HG02798 (cell line): ENCODE measurements at regions not wholly inside any gene's neighbourhood (a gene's known extent, or its start where the extent isn't known, plus 50 kb on each side); places are given as distances from the start of the nearest gene placed in this dataset.
A peak's percentile ranks its signal among the peaks of the same experiment; 100 is the strongest.

Experiments
- ATAC-seq: cut with Tn5 transposase; IDR thresholded peaks from one replicate; pipeline ENCODE4 v1.9.1; 2021; ENCODE audit warnings: mild to moderate bottlenecking; ENCODE audit not compliant: unreplicated experiment, poor library complexity

DNA sequence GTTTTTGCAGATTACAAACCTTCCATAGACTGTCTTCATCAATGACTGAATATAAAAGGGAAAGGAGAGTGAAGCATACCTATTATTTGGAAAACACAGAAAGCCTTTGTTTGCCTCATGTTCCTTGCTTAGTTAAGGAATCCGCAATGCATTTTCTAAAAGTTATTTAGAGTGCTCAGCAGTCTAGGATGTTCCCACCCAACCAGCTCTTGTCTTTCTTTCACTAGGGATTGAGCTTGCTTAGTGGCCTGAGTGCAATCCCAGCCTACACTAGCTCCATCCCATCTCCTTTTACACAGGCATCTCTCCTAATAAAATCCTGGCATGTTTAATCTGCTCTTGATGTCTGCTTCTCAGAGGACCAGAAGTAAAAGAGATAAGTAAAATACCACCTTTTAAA is 850.5 kb upstream of the GJE1 start:
- no peak for ATAC-seq

DNA sequence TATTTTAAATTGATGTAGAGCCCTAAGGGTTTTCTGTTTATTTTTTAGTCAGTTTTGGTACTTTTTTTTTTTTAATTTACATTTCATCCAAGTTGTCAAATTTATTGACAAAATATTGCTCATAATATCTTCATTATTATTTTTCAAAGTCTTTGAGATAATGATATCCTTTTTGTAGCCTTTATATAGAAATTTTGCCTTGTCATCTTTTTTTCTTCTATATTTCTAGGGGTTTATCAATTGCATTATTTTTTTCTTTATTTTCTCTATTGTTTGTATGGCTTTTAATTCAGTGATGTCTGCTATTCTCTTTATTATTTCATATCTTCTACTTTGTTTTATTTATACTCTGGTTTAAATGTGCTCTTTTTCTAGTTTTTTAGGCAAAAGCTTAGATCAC is 863.0 kb upstream of the GJE1 start:
- ATAC-seq: no peak

DNA sequence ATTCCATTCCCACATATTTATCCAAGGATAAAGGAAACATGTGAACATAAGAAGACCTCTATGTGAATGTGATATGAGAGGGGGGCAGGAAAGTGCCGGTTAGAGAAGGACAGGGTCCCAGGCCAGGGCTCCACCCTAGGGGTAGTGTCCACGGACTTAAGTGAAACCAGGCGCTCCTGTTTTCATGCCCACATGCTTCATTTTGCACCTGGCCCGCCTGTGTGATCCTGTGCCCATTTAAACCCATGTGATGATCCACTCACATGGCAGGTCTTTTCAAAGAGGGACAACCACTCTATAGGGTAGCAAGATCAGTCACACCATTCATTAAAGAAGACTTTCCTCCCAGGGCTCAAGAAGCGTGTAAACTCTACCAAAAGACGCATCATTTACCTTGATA is 865.3 kb upstream of the GJE1 start:
- no peak for ATAC-seq

GRCh38 chr6:141265756-141266623 is 866.7 kb upstream of the GJE1 start:
- ATAC-seq: no peak

DNA sequence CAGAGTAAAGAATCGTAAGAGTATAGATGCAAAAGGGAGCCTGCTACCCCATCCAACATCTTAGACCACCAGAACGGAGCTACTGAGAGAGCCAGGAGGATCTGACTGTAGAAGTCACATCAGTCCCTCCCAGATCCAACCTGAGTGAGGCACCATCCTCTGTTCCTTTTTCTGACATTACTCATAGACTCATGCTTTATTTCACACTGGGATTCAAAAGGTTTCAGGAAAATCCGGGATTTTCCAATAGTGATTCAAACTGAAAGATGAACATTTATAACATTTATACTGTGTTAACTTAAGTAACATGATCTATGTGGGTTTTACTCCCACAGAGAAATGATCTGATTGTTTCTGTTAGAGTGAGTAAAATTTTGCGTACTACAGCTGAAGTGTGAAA is 868.6 kb upstream of the GJE1 start:
- peak; percentile 50 for ATAC-seq

- ATAC-seq: no peak
Observed at GRCh38 chr6:141261672-141262060, 871.1 kb upstream of the GJE1 start.

DNA sequence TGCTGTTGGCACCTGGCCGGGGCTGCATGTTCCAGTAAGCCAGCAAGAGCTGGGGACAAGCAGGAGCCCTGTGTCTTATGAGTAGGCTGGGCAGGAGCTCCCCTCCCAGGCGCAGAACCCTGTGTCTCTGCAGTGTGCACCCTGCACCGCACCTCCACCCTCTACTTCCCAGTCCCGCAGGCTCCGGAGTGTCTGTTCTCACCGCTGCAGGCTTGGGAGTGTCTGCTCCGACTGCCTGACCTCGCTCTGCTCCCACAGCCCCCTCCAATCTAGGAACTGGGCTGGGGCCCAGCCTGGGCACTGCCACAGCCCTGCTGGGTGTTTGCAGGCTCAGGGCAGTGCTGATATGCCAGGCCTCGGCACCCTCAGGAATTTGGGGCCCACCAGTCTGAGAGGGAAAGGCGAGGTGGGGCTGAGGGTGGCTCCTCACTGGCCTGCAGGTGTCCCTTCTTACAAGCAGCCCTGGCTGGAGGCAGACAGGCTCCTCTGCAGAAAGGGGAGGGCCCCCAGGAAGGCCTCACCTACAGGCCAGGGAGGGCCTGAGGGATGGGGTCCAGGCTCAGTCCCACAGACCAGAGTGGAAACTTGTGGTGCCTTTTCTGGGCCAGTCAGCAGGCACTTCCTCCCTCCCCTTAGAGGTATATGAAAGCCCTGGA is 871.6 kb upstream of the GJE1 start:
- no peak for ATAC-seq

GRCh38 chr6:141260627-141261015 is 872.1 kb upstream of the GJE1 start:
- no peak for ATAC-seq

GRCh38 chr6:141259807-141260206 is 872.9 kb upstream of the GJE1 start:
- no peak for ATAC-seq

DNA sequence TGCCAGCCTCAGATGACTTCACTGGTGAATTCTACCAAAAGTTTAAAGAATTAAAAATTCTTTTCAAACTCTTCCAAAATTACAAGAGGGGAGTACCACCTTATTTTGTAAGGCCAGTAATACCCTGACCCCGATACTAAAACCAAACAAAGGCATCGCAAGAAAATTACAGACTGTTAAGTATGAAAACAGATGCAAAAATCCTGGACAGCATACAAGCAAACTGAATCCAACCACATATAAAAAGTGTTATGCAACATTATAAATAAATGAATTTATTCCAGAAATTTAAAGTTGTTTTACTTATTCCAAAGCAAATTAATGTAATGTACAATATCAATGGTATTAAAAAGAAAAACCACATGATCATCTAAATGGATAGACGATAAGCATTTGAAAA is 873.6 kb upstream of the GJE1 start:
- no peak for ATAC-seq

DNA sequence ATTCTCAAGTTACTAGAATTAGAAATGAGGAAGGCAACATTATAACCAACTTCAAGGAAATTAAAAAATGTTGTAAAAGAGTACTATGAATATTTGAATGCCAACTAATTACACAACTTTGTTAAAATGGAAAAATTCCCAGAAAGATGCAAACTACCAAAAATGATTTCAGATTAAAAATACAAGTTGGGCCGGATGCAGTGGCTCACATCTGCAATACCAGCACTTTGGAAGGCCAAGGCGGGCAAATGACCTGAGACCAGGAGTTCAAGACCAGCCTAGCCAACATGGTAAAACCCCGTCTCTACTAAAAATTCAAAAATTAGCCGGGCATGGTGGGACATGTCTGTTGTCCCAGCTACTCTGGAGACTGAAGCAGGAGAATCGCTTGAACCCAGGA is 874.2 kb upstream of the GJE1 start:
- no peak for ATAC-seq

DNA sequence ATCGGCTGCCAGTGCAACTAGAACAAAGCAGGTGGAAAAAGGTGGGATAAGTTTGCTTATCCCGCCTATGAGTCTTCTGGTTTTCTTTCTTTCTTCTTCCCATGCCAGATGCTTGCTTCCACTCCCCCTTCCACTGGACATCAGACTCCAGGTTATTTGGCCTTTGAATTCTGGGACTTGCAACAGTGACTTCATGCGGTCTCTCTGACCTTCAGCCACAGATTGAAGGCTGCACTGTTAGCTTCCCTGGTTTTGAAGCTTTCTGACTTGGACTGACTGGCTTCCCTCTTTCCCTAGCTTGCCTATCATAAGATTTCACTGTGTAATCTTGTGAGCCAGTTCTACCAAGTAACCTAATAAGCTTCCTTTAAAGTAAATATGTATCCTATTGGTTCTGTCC is 878.4 kb upstream of the GJE1 start:
- ATAC-seq: no peak

GRCh38 chr6:141252828-141253608 is 879.7 kb upstream of the GJE1 start:
- no peak for ATAC-seq

GRCh38 chr6:141251286-141251685 is 881.4 kb upstream of the GJE1 start:
- no peak for ATAC-seq

DNA sequence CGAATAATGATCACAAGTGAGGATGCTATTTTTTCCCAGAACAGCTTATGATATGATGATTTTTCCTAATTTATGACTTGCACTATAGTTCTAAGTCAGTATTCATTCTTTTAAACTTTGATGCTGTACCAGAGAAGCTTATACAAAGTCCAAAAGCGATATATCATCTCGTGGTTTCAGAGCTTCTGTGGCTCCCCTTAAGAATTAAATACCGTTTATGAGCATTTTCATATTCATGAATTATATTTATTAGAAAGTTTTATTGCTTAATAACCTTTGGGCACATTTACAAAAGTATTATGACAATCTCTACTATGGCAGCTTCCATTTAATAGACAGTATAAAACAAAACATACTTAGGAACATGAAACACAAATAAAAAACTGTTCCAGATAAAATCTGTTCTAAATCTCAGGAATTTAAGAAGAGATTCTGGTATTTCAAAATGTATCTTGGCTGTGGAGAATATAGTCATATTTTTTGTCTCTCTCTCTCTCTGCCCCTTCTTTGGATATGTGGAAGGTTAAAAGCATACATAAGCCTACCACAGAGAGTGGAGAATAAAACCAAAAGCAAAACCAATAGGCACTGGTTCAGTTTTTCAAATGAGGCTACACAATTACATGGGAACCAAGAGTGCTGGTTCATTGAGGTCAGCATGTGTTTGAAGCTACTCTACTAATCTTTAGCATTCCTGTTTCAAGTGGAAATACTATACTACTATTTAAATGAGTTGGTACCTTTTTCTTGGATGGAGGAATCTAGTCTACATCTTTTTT is 884.5 kb upstream of the GJE1 start:
- ATAC-seq: peak; percentile 93

GRCh38 chr6:141244366-141244765 is 888.4 kb upstream of the GJE1 start:
- ATAC-seq: no peak

GRCh38 chr6:141242957-141243356 is 889.8 kb upstream of the GJE1 start:
- no peak for ATAC-seq

DNA sequence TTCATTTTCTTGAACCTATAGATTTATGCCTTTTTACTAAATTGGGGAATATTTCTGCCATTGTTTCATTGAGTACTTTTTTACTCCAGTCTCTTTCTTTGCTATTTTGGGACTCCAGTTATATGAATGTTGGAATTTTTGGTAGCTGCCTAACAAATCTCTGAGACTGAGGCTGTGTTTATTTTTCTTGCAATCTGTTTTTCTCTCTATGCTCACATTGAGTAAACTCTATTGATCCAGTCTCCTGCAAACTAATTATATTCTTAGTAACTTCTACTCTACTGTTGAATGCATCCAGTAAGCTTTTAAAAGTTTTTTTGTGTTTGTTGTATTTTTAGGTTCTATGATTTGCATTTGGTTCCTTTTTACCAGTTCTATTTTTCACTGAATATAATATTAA is 903.4 kb upstream of the GJE1 start:
- ATAC-seq: no peak

GRCh38 chr6:141218583-141218982 is 914.1 kb upstream of the GJE1 start:
- no peak for ATAC-seq

- no peak for ATAC-seq
Observed at GRCh38 chr6:141216726-141217125, 916.0 kb upstream of the GJE1 start.
